ENCODE measurements at regions not wholly inside any gene's neighbourhood (a gene's known extent, or its start where the extent isn't known, plus 50 kb on each side); places are given as distances from the start of the nearest gene placed in this dataset.

- intact Hi-C loops (cut with DNase I; ENCODE audit: low total_unique reads): no loop called here
- DNase-seq: no peak
- Histone ChIP-seq H3K4me3 (no peak overlapping the region), H3K27ac (no peak overlapping the region), H3K27me3 (no peaks in the 10 kb centered on the region), H3K4me1 (no peaks in the 10 kb centered on the region), H3K36me3 (no peaks in the 10 kb centered on the region), H3K9me3 (no peaks in the 10 kb centered on the region)
- TF ChIP-seq CTCF (IDR thresholded peaks at IDR 0.05): no peak
Measured at GRCh38 chr9:105047742-105048041, 119.7 kb upstream of the ABCA1 start.

GRCh38 chr9:105048331-105048730, 120.4 kb upstream of the ABCA1 start:
- TF ChIP-seq CTCF (IDR thresholded peaks at IDR 0.05): no peak
- intact Hi-C loops (cut with DNase I; ENCODE audit: low total_unique reads): no loop called here

GRCh38 chr9:105050296-105050695, 122.3 kb upstream of the ABCA1 start:
- intact Hi-C loops (cut with DNase I; ENCODE audit: low total_unique reads): no loop called here
- H3K27ac ChIP-seq: no peak overlapping the region
- H3K4me1 ChIP-seq: no peaks in the 10 kb centered on the region
- H3K27me3 ChIP-seq: no peaks in the 10 kb centered on the region
- no peak for TF ChIP-seq CTCF (IDR thresholded peaks at IDR 0.05)
- H3K4me3 ChIP-seq: no peak overlapping the region
- H3K36me3 ChIP-seq: no peaks in the 10 kb centered on the region
- DNase-seq: no peak
- no peaks in the 10 kb centered on the region for H3K9me3 ChIP-seq

More at GRCh38 chr9:105048331-105048730, 120.4 kb upstream of the ABCA1 start:
- no peaks in the 10 kb centered on the region for H3K36me3 ChIP-seq
- DNase-seq: no peak
- no peaks in the 10 kb centered on the region for H3K9me3 ChIP-seq
- no peaks in the 10 kb centered on the region for H3K27me3 ChIP-seq
- H3K4me3 ChIP-seq: no peak overlapping the region
- no peak overlapping the region for H3K27ac ChIP-seq
- no peaks in the 10 kb centered on the region for H3K4me1 ChIP-seq

GRCh38 chr9:105051897-105052296, 123.9 kb upstream of the ABCA1 start:
- no peak for TF ChIP-seq CTCF (IDR thresholded peaks at IDR 0.05)
- no peaks in the 10 kb centered on the region for H3K9me3 ChIP-seq
- H3K36me3 ChIP-seq: no peaks in the 10 kb centered on the region
- no peaks in the 10 kb centered on the region for H3K27me3 ChIP-seq
- H3K4me3 ChIP-seq: no peak overlapping the region
- H3K4me1 ChIP-seq: no peaks in the 10 kb centered on the region
- H3K27ac ChIP-seq: no peak overlapping the region
- intact Hi-C loops (cut with DNase I; ENCODE audit: low total_unique reads): no loop called here
- DNase-seq: no peak

- intact Hi-C loops (cut with DNase I; ENCODE audit: low total_unique reads): no loop called here
- no peaks in the 10 kb centered on the region for H3K9me3 ChIP-seq
- H3K36me3 ChIP-seq: no peaks in the 10 kb centered on the region
Measured at GRCh38 chr9:105052346-105052745, 124.4 kb upstream of the ABCA1 start.

More at GRCh38 chr9:105052346-105052745, 124.4 kb upstream of the ABCA1 start:
- Histone ChIP-seq H3K27me3 (no peaks in the 10 kb centered on the region), H3K4me1 (no peaks in the 10 kb centered on the region), H3K27ac (no peak overlapping the region), H3K4me3 (no peak overlapping the region)
- TF ChIP-seq CTCF (IDR thresholded peaks at IDR 0.05): no peak
- no peak for DNase-seq
